GM21825 (cell line): ENCODE measurements at regions not wholly inside any gene's neighbourhood (a gene's known extent, or its start where the extent isn't known, plus 50 kb on each side); places are given as distances from the start of the nearest gene placed in this dataset.
"Not testable (repeated sequence)": the region's sequence is repeated elsewhere in the genome, so short reads cannot be mapped to it uniquely, and the experiment has no call there.

Source experiments
- ATAC-seq: cut with Tn5 transposase; IDR thresholded peaks from one replicate; pipeline ENCODE4 v1.9.1; 2021; ENCODE audit warnings: mild to moderate bottlenecking, moderate library complexity; ENCODE audit not compliant: unreplicated experiment

DNA sequence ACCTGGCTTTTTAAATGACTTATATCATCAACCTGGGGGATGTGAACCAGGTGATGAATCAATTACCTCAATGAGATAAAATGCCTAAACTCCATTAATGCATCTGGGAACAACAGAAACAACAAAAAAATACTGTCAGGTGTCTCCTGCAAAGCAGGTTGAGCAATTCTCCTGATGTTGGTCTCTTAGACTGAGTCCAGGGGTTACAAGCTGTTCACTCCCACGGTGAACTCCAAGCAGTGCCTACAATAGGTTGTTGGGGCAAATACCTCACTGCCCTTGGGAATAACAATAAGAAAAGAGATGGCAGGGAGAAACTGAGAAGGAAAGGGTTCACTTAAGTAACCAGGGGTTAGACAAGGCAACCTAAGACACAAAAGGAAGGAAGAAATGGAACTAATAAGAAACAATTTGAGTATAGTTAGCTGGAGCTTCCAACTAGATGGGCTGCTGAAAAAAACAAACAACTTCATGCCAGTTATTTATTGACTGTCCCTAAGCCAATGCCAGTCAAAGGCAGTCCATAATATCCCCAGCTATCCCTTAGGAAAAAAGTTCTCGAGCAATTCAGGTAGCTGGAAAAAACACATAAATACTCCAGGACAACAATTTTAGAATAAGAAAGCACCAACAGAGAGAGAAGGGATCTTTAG lies 97.6 kb upstream of the MAGI3 start:
- no peak for ATAC-seq

DNA sequence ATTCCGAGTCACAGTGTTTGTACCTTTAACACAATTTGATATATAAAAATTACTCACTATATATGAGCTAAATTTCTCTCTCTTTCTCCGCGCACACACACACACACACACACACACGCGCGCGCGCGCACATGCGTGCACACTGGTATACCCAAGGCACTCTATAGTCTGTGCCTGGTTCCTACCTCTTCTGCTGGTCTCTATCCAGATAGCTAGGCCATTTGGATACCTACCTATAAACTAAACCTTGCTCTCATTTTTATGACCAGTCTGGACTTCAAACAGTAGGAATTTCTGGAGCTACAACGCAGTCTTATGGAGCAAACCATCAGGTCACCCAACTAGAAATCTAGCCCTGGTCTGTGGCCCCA lies 97.1 kb upstream of the MAGI3 start:
- no peak for ATAC-seq

DNA sequence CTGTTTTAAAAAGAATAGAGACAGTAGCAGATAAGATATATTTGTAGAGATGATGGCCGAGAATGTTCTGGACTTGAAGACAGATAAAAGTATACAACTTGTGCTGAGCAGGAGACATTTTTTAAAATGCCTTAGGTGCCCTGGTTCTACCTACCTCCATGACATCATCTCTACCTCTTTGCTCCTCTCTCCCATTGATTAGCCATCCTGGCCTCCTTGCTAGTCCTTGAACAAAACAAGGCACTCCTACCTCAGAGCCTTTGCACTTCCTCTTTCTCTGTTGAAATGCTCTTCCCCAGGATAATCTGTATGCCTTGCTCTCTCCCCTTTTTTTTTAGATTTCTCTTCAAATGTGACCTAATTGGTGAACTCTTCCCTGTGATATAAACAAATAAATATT lies 92.6 kb upstream of the MAGI3 start:
- ATAC-seq, result no peak

DNA sequence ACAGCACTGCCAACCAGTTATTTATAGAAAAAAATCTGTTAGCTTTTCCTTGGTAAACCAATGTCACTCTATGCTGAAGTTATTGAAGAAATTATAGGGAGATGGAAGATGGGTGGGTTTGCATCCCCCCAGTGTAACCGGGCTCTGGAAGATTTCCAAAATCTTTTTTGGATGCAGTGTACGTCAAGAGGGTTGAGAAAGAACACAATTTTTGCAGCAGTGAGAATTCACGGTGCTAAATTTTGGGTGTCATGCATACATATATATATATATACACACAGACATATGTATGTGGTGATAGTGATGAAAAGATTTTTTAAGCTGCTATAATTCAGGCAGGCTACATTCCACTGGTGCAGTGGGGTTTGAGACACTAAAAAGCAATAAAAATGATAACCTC lies 91.4 kb upstream of the MAGI3 start:
- ATAC-seq, result no peak

DNA sequence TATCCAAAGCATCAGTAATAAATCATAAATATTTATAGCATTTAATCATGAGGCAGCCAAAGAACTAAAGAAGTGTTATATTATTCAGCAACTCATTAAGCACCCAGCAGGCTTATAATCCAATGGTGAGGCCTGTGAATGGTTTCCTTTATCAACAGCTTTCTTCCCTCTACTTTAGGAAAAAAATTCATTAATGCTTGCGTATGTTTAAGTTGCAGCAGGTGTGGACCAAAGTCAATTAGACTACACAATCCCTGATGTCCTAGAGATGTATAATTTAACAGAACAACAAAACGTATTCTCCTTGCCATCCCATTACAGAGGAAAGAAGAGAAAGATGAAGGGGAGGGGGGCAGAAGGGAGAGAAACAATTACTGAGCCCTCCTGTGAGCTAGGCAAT lies 87.7 kb upstream of the MAGI3 start:
- no peak for ATAC-seq

DNA sequence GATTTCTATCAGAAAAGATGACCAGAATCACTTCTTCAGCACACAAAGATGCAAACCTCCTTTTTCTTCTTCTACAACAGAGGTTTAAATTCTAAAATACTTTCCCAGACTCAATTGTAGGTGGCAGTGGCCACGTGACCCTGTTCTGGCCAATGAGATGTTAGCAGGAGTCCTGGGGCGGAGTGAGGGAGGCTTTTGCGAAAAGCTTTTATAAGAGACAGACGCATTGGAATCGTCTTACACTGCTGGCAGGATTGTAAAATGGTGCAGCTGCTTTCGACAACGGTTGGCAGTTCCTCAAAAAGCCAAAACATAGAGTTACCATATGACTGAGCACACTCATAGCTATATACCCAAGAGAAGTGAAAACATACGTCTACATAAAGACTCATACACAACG lies 87.0 kb upstream of the MAGI3 start:
- no peak for ATAC-seq

DNA sequence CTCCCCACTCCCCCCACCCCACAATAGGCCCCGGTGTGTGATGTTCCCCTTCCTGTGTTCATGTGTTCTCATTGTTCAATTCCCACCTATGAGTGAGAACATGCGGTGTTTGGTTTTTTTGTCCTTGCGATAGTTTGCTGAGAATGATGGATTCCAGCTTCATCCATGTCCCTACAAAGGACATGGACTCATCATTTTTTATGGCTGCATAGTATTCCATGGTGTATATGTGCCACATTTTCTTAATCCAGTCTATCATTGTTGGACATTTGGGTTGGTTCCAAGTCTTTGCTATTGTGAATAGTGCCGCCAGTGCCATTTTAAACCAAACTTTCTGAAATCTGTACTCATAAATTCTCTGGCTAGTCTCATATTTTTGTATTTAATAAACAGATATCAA lies 85.3 kb upstream of the MAGI3 start:
- ATAC-seq, result not testable (repeated sequence)

DNA sequence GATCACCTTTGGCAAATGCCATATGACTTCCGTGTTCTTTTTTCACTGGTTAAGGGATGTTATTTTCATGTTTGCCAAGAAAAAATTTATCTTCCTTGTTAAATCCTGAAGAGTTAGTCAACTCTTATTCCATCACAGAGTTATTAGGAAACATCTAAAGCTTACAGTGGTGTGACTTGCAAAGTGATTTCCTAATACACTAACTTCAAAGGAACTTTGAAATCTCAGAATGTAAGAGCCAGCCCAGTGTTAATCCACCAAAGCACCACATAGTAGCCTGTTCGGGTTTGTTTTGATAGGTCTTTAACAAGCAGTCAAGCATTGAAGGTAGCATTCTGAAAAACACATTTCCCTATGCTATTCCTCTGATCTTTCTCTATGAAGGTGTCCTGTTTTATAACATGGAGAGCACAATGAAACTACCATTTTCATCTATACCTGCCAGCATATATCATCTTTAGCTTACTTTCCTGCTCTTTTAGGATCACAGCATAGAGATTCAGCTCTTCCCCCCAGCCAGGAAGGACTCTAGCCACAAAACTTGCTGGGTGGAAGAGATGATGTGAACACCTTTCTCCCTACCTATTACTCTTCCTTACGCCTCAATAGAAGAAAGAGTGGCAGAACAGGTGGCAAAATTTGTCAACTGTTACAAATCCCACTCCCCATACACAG lies 82.4 kb upstream of the MAGI3 start:
- no peak for ATAC-seq

DNA sequence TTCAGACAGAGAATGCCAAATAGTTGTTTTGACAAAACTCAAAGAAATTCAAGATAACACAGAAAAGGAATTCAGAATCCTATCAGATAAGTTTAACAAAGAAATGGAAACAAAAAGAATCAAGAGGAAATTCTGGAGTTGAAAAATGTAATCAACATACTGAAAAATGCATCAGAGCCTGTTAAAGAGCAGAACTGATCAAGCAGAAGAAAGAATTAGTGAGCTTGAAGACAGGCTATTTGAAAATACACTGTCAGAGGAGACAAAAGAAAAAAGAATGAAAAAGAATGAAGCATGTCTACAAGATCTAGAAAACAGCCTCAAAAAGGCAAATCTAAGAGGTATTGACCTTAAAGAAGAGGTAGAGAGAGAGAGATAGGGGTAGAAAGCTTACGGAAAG lies 77.7 kb upstream of the MAGI3 start:
- not testable (repeated sequence) for ATAC-seq

DNA sequence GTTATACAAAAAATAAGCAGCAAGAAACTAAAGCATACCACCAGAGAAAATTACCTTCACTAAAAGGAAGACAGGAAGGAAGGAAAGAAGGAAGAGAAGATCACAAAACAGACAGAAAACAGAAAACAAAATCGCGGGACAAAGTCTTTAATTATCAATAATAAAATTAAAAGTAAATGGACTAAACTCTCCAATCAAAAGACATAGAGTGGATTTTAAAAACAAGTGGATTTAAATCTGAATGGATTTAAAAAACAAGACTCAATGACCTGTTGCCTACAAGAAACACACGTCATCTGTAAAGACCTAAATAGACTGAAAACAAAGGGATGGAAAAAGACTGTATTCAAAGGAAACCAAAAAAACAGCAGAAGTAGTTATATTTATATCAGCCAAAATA lies 75.7 kb upstream of the MAGI3 start:
- no peak for ATAC-seq

DNA sequence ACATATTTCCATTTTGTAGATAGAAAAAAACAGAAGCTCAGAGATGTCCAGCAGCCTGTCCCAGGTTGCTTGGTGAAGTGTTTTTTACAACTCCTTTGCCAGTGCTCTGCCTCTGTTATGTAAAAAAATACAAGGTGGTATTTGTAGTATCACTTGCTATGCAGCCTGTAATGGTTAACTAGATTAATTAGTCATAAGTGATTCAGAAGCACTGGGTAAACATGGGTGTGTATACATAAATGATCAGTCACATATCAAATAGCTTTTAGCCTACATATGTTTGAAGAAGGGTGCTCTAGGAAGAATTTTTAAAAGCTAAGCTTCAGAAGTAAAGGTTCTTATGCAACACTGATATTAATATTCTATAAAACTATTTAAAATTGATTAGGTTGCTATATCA lies 70.0 kb upstream of the MAGI3 start:
- no peak for ATAC-seq

DNA sequence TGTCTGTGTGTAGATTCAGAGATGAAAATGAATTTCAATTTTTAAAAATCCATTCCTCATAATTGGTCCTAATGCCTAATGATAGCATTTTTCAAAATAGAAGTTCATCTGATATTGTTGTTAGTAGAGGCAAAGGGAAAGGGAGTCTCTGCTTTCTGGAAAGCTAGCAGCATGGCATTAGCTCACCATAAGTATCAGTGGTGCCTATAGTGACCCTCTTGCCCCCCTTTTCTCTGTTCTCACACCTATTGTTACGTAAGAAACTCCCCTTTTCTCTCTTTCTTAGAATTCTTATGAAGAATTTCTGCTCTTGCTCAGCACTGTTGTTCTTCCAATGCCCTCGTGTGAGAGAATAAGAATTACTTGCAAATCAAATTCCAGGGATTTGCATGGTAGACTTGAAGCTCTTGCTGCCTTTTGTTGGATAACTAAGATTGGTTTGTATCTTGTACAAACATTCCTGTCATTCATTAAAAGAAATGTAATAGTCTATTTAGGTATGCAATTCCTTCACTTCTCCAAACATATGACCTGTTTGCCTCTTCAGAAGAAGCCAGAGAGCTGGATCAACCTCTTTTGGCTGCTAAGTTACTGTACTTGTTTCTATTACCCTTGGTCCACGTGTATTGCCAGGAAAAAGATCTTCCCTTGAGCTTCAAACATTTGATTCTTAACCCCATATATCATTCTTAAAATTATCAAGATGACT lies 69.2 kb upstream of the MAGI3 start:
- ATAC-seq, result no peak

DNA sequence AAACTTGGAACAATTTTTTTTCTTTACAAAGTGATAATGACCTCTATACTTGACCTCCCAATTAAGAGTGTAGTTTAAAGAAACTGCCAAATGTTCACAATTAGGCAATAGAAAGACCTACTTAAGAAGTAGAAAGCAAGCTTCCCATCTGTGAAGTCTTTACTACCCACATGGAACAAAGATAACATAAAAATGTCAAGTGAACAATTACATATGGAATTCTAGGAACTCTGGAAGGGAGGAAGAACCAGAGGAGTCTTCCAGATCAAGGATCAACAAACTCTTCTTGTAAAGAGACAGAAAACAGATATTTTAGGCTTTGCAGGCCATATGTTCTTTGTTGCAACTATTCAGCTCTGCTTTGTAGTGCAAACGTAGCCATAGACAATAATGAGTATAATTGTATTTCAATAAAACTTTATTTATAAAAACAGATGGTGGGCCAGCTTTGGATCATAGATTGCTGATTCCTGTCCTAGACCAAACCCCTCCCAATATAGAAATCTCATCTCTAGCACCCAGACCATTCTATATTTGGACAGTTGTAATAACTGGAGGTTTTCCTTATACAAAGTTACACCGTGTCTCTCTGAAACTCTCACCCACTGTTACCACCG lies 68.4 kb upstream of the MAGI3 start:
- ATAC-seq, result no peak

DNA sequence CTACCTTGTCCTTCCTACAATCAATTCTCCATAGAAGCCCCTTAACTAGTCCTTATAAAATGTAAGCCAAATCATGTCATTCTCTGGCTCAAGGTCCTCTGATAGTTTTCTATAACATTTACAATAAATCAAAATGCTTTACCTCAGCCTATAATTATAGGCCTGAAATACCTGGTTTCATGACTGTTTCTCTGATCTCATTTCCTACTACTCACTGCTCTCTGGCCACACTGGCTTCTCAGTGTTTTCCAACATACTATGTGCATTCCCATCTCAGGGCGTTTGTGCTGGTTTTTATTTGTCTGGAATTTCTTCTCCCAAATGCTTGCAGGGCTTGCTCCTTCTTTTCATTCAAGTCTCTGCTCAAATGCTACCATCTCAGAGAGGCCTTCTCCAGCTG lies 67.9 kb upstream of the MAGI3 start:
- ATAC-seq, result no peak

DNA sequence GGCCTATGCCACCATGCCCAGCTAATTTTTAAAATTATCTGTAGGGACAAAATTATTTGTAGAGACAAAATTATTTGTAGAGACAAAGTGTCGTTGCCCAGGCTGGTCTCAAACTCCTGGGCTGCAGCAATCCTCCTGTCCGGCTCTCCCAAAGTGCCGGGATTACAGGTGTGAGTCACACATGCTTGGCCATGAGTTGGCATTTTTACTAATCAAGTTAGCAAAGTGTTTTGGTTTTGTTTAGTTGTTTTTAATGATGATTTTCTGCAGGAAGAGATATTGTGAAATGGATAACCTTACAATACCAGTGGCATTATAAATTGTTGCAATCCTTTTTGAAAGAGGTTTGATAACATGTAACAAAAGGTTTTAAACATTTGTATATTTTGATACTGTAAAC lies 65.3 kb upstream of the MAGI3 start:
- ATAC-seq, result no peak

DNA sequence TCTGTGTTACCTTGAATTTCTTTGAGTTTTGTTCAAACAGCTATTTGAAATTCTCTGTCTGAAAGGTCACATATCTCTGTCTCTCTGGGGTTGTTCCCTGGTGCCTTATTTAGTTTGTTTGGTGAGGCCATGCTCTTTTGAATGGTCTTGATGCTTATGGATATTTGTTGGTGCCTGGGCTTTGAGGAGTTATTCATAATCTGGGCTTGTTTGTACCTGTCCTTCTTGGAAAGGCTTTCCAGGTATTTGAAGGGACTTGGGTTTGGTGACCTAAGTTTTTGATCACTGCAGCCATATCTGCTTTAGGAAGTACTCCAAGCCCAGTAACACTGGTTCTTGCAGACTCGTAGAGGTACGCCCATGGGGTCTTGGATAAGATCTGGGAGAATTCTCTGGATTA lies 63.3 kb upstream of the MAGI3 start:
- no peak for ATAC-seq

DNA sequence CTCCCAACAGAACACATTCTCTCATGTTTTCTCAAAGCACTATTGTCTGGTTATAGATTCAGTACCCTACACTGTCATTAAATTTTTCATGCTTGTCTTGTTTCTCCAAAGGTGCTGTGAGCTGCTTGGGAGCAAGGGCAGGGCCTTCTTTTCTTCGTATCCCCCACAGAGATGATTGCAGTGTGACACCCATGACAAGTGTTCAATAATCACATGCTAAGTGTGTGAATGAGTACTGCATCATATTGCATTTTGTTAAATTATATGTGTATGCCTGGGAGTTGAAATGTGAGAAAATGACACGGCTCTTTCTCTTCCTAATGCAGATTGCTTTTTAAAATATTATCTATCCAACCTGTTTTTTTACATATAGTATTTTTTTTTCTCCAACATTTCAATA lies 57.3 kb upstream of the MAGI3 start:
- no peak for ATAC-seq

DNA sequence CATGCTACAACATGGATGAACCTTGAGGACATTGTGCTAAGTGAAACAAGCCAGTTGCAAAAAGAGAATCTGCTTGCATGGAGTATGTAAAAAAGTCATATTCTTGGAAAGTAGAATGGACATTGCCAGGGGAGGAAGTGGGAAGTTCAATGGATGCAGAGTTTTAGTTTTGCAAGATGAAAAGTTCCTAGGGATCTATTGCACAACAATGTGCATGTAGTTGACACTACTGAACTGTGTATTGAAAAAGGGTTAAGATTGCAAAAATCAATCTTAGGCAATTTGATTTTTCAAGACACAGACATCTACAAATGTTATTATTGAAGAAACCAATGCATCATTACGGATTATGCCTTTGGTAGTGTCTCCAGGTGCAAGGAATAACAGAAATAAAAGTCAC lies 50.3 kb upstream of the MAGI3 start:
- no peak for ATAC-seq
